HG02759 (cell line): ENCODE measurements at regions not wholly inside any gene's neighbourhood (a gene's known extent, or its start where the extent isn't known, plus 50 kb on each side); places are given as distances from the start of the nearest gene placed in this dataset.

Experiments
- ATAC-seq: cut with Tn5 transposase; IDR thresholded peaks from one replicate; pipeline ENCODE4 v1.9.1; 2021; ENCODE audit warnings: mild to moderate bottlenecking, moderate library complexity; ENCODE audit not compliant: unreplicated experiment

DNA sequence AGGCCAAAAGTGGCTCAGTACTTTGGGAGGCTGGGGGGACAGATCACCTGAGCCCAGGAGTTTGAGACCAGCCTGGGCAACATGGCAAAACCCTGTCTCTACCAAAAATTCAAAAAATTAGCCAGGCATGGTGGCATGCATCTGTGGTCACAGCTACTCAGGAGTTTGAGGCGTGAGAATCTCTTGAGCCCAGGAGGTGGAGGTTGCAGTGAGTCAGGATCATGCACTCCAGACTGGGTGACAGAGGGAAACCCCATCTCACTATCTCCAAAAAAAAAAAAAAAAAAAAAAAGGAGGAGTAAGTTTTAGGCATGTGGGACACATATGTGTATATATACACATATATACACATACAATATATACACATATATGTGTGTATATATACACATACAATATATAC, 165.3 kb upstream of the DPYD start:
- ATAC-seq, result no peak

DNA sequence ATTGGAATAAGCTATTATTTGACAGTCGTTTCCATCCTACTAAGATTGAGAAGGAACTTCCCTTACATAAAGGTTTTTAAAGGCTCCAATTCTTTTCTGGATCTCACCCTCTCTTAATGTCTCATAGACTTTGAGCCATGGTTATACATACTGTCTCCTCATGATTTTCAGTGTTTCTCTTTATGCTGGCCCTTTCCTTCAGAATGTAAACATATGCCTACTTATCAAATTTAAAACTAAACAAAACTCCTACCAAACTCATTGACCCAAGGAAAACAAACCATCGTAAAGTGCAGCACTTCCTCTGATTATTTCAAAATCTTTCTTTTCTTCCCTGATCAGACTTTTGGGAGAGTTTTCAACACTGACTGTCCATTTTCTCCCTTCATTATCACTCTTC, 163.4 kb upstream of the DPYD start:
- no peak for ATAC-seq

DNA sequence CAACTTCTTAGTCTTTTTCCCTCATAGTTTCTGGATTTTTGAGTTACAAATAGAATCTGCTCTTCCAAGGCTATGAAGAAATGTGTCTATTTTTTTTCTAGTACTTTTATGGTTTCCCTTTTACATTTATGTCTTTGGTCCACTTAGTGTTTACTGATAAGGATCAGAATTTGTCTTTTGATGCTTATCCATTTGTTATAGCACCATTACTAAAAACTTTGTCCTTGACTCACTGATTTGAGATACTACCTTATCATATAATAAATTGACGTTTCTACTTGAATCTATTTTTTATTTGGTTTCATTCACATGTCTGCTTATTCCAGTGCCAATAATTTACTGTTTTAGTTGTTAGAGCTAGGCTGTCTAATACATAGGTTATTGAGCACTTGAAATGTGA, 161.1 kb upstream of the DPYD start:
- ATAC-seq, result no peak

DNA sequence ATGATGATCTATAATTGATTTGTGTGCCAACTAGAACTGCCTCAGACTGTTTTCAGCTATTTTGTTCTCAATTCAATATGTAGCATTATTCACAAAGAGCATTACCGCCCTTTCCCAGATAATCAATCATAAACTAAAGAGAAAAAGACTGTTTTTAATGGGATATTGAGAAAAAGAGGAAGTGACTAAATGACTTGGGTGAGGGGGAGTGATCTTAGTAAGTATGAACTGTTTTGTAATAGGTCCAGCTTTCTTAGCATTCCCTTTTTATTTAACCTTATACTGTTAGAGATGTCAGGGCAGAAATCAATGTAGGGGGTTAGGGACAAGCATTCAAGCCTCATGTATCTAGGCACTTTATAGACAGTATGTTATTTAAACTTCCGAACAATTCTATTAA, 157.8 kb upstream of the DPYD start:
- ATAC-seq, result no peak

DNA sequence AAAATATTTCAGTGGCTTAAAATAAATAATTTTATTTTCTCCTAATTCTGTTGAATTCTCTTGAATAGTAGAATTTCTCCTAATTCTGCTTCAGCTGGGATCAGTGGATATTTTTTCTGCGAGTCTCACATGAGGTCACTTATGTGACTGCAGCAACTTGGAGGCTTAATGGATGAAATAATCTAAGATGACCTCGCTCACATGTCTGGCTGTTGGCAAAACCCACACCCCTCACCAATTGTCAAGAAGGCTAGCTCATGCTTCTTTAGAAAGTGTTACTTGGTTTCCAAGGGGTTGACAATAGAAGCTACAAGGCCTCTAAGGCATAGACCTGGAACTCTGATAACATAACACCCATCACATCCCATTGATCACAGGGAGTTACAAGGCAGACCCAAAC, 156.9 kb upstream of the DPYD start:
- ATAC-seq, result no peak

DNA sequence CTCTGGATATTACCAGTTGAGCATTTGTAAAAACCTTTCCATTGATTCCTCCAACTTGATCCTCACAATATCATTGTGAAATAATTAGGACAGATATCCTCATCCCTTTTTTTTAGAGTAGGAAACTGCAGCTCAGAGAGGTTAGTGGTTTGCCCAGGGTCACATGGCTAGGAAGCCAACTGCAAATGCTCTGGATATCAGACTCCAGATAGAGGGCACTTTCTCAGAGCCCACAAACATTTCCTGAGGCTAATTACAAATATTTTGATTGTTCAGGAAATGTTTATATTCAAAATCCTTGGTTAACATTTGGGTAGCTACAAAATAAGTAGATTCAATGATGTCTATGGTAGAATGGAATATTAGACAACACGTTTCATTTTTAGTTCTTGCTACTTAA, 154.8 kb upstream of the DPYD start:
- no peak for ATAC-seq

DNA sequence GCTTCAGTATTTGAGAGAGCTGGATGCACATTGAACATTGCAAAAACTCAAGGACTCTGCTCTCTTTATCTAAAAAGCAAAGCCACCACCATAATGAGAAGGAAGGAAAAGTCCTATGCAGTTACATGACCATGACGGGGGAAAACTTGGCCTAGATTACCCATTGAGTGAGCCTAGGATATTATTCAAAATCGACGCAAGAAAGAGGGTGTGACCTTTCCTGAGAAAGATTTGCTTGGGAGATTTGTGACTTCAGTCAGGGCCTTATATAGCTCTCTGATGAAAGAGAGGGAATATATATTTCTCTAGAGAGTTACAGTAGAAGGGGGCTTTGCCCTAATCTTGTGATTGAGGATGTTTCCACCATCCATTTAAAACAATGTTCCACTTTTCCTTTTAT, 153.0 kb upstream of the DPYD start:
- no peak for ATAC-seq

DNA sequence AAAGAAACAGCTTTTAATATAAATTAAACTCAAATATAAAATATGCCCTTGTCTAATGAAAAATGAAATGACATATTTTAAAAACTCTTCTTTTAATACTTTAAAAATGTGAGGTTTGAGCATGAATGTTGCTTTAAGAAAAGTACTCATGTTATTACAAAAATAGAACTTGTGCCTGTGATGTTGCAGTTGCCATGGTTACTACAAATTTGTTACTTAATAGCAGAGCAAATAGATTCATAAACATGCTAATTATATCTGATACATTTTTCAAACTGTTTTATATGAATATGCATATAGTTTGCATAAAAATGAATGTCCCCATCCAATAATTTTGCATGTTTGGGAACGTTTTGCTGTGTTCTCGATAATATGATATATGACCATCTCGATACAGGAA, 152.3 kb upstream of the DPYD start:
- ATAC-seq, result no peak

DNA sequence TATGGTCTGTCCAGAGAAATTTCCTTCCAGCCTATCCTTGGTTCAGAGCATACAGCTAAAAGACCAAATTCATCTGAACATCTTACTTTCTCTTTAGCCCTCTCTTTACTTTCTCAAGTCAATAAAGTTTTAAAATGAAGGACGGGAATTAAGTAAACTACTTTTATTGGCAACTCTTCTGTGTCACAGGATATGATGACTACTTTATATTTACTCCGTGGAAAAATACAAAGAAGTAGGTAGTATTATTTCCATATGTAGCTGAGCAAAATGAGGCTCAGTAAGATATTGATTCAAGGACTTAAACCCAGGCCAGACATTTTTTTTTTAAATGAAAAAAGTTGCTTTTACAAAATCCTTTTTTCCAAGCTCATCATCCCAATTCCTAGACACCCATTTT, 151.2 kb upstream of the DPYD start:
- ATAC-seq, result no peak

DNA sequence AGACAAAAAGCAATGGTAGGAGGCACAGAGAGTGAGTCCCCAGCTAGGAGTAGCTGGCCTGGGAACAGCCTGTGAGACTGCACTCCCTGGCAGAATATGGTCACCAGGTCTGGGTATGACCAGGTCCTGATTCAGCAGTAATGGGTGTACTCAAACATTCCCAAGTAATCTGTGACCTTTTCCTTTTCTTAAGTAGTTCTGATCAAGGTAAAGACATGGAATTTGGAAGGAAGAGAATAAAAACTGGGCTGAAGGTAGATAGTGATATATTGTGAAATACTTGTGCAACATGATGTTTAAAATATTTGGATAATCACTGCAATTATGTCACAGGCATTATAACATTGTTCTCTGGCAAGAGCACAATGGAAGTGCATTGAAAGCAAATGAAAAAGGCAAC, 147.2 kb upstream of the DPYD start:
- no peak for ATAC-seq

DNA sequence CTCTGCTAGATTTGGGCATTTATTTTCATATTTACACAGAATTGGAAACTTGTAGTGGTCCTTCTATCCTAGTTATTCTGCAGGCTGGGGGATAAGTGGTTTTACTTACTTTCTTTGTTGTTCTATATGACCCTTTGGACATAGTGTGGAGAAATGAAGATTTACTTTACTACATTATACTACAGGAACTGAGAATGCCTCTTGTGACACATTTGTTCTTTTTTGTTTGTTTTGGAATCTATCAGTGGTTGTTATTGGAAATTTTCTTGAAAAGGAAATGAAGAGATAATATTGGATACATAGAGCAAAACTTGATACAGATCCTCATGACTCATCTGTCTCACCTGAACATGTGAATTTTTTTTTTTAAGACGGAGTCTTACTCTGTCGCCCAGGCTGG, 146.1 kb upstream of the DPYD start:
- no peak for ATAC-seq

DNA sequence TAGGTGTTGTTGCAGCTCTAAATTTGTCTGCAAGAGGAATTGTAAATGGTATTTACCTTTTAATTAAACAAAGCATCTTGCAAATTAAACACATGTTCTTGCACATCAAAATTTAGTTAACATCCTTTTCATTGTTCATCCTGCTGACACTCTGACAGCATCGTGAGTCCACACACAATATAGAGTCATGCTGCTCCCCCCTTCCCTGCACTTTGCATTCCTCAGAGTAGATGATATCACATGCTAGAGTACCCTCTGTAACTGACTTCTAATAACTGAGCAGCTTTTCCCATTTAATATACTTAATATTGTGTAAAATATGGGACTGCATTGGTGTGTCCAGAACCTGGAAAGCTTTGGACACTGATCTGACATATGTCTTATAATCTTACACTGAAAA, 138.8 kb upstream of the DPYD start:
- no peak for ATAC-seq

DNA sequence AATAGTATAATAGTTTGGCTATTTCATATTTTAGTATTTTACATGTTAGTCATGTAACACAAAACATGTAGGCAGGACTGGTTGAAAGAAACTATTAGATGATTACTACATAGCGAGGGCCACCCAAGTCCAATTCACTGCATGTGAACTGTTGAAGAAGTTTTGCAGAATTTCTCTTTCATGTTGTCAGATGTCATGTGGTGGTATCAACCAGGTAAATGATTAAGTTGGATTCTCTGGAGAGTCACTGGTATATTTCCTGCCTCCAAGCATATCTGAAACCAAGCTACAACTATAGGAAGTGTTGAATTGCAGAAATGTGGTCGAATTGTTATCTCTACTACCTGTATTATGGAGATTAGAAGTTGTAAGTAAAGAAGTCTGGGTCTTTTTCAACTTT, 137.8 kb upstream of the DPYD start:
- no peak for ATAC-seq

DNA sequence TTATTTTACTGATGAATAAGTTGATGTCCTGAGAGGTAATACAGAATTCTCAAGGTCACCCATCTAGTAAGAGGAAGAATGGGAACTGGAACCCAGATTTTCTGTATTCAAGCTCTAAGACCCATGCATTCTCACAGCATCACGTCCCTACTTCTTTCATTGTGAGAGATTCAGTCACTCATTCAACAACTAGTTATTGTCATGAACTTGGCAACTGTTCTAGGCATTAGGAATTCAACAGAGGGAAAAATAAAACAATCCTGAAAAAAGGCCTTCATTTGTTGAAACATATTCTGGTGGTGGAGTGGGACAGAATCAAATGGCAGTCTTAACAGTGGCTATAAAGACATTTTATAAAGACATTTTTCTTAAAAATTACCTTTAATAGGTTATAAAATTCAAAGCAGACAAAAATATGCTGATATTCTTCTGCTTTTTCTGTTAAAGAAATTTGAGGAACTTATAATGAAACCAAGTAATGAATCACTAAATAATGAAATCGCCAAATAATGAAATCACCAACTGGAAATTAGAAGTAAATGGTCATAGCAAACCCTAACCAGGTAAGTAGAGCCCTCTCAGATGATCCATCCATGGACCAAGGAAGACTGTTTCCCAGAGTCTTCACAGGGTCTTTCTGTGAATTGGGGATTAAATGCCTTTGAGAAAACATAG, 136.5 kb upstream of the DPYD start:
- ATAC-seq, result no peak

DNA sequence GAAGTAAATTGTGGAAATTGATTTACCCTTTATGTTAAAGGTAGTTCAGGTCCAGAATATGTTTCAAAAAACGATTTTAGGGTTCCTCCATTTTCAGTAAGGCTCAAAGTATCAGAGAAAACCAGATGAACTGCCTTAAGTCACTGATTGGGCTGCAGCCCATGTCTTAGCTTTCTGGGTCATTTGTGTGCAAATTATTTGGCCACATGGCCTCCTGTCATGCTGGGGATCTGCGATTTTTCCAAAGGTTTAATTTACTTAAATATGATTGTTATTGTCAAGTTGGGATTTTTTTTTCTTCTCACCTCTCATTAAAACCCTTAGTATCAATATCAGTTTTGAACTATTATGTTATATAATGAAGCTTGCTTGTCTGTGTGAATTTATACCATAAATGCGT, 135.9 kb upstream of the DPYD start:
- no peak for ATAC-seq

DNA sequence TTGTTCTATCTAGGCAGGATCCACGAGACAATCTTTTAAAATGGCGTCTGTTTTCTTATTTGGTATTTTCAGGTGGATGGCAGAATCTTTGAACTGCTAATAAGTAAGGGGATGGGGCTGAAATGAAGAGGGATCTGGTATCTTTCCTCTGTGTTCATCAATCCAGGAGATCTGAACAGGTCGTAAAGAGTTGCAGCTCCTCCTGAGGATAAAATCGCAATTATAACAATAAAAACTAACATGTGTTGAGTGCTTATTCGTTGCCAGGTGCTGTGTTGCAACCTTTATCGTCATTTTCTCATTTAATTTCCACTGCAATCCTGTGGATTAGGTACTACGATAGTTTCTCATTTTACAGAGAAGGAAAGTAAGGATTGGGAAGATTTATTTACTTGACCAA, 134.6 kb upstream of the DPYD start:
- ATAC-seq, result no peak

DNA sequence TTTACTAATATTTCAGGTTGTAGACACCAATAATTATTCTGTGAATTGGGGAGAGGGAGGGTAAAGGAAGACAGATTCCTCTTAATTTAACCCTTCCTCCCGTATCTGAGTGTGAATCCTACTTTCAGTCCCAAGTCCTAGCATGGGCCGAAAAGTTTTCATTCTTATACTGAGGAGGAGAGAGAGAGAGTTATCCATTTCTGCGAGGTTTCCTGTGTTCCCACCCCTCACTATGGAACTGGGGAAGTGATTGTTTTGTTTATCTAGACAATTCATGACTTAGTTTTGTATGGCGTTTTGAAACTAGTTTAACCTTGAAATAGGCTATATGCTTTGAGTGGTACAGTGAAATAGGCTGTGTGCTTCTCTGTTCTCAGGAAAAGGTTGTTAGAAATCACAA, 134.0 kb upstream of the DPYD start:
- ATAC-seq, result no peak

DNA sequence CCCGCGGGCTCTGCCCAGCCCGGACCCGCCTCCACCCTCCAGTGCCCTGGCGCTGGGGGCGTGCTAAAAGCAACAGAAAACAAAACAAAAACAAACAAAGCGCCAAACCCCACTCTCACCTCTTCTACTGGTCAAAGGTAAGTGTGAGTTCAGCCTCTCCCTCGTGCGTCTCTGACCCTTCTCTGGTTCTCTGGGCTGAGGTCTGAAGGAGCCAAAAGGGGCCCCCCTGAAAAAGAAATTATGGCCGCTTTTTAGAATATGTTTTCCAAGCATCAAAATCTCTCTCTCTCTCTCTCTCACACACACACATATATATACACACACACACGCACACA, 133.5 kb upstream of the DPYD start:
- no peak for ATAC-seq

DNA sequence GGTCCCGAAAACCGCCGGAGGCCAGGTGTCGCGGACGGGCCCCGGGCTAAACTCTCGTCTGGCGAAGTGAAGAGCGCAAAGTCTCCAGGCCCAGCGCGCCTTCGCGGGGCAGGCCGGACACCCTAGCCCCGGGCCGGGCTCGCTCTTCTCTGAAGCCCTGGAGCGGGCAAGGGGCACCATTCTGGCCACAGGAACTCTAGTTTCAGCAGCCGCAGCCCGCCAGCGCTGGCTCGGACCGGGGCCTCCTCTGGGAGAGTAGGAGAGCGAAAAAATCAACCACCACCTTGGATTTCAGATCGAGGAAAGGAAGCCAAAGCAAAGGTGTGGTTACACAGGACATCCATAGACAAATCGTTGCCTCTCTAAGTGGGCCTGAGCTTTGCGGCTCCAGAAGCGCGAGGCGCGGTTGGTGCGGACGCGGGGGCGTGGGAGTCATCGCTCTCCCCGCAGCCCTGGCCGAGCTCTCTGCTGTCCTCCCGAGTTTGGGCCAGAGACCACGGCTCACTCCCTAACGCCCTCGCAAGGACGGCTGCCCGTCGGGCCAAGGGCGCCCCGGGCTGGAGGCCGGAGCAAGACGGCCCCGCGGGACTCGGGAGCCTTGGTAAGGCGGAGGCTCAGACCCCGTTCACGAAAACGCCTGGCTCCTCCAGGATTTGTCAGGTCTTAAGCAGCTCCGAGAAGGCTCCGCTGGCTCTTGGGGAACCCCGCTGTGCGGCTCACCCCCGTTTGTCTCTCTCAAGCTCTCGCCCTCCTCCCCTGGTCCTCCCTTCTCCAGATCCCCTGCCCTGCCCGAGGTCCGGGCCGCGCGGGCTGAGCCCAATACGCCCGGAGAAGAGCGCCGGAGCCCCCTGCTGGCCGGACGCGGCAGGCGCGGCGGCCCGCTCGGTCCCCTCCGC, 132.9 kb upstream of the DPYD start:
- ATAC-seq, result peak; percentile 96

DNA sequence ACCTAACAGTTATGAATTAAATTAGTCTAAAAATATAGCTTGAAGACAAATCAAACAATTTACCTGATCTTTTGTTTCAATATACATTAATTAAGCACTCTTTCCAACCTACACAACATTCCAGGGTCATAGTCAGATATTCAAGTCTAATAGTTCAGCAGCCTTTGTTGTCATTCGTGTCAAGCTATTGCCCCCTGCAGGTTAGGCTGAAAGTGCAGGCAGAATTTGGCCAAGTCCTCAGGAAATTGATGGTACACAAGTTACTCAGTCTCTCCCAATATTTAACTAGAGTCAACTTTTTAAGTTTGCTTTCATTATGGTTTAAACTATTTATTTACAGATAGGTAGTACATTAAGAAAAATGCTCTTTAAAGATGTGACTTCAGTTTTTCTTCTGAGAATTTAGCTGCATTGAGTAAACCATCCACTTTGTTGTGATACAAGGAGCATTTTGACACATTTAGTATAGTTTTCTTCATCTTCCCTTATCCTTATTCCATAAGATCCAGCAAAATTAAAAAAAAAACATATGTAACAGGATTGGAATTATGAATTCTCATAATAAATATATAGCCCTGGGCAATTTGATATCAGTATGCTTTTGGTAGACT, 130.3 kb upstream of the DPYD start:
- peak; percentile 41 for ATAC-seq

DNA sequence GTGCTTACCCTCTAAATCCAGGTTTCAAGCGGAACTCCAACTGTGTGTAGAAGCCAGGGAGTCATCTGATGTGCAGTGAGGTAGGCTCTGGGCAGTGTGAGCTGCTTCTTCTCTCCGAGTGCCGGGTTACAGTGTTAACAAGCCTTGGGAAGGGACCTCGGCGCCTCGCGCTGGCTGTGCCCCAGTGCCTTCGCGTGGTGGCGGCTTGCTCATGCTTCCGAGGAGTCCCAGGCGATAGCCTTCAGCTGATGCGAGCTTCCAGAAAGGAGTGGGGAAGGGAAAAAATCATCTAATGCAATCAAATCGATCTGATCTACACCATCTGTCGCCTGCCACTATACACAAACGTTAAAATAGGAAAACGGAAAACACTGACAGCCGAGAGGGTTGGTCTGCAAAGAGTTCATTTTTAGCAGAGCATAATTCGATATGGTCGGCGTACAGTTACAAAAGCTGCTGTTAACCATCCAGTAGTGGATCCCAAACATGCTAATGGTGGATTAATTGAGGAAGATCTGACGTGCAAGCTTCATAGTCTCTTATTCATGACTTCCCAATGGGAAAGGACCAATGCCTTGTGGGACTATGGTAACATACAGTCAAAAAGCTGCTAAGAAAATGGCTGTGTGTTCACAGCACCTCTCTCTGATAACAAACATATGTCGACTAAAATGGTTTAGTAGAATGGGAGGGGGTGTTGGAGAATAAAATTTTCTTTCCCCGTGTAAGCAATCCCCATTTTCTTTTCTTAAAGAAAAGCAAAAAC, 128.7 kb upstream of the DPYD start:
- no peak for ATAC-seq
